Hematopoietic multipotent progenitor cell treated with erythropoietin and hydrocortisone succinate and interleukin-3 and kit ligand, for 4 days (in vitro differentiated cells): ENCODE measurements at regions not wholly inside any gene's neighbourhood (a gene's known extent, or its start where the extent isn't known, plus 50 kb on each side); places are given as distances from the start of the nearest gene placed in this dataset.

Experiments used
- DNase-seq: peaks from one replicate; pipeline ENCODE4 v3.0.0-alpha.2; 2015

DNA sequence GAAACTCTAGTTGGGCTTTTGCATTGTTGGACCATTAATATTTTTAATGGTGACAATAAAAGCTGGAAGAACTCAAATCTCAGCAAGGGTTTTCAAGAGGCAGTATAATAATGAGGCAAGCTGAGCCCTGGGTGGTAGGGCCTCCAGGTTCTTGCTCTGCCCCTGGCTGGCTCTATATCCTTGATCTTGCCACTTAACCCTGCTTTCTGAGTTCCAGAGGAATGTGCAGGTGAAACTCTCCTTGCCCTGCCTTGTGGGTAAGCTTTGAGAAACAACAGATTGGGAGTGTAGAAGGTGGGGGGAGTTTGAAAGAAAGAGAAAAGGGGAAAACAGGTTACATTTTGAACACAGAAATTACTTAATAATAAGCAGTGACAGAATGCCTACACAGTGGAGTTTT, 103.3 kb upstream of the MAP4K3 start:
- no peak for DNase-seq

DNA sequence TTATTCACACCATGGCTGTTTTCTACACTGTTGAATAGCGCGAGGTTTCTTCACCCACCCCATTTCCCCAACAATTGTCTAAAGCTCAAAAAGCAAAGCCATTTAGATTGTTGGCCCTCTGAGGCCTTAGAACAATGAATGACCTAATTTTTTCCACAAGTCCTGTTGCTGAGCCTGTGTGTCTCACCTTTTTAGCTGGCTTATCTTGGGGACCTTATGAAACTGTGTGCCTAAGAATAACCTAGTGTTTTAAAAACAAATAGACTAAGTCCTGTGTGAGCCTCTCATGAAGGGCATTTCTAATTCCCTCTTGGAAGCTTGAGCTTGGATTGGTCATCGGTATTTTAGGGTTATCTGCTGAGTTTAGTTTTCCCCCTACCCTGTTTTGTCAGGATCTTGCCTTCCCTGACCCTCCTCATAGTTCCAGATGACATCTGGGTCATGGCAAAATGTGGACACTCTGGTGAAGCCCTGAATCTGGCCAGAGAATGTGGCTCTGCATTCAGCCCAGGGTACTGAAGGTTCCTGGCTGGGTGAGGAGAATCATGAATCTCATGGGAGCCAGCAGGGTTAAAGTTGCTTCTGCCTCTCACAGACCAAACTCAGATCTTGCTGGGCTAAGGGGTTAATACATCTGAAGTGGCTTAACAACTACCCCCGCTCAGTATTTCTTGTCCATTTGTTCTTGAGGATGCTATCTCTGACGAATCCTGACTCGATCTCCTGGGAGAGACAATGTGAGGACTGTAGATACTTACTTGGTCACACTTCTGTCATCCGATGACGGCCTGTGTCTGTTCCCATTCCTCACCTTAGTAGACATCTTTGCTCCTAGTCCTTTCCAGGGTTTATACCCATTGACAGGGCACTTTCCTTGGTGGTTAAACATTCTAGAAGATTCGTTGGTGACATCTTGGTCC, 104.2 kb upstream of the MAP4K3 start:
- DNase-seq, result no peak

DNA sequence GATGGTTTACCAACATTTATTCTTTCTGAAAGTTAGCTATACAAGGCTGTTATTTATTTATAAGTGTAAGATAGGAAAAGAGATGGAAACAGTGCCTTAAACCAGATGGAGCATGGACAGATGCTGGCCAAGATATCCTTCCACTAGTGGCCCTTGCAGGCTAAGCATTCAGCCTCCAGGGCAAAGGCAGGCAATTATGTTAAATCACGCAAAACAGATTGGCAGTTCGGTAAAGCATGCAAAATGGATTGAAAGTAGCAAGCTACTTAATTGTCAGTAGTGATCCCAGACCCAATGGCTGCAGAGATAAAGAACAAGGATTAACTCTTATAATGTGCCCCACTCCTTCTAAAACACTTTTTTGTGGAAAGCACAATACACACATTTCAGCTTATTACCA, 105.4 kb upstream of the MAP4K3 start:
- DNase-seq, result no peak

DNA sequence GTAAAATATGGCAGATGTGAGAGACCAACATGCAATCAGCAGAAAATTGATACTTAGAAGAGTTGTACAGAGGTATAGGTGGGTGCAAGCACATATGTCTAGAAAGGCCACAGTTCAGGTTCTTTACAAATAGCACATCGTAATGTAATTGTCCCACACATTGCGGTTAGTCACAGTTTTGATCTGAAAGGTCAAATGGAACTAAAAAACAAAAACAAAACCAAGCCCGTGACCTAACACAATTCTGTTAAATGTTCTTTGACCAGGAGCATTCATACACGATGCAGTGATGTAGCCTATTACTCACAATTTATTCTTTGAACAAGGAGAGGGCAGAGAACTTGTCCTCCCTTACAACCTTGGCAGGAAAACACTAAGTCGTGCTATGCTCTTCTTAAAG, 108.9 kb upstream of the MAP4K3 start:
- no peak for DNase-seq

DNA sequence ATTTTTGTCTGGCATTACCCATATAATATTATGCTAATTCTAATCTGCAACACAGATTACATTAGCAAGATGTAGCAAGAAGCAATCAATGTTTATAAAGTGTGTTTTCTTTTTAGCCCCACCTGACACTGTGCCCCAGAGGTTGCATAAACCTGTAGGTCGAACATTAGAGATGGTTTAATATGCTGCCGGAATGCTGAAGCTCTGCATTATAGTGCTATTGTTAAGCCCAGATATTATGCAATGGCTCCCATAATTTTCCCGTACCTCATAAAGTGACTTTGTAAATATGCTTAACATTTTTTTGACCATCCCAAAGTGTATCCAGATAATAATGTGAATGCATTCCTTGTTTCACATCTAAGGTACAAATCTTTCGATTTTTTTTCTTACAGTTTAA, 109.3 kb upstream of the MAP4K3 start:
- DNase-seq, result no peak

DNA sequence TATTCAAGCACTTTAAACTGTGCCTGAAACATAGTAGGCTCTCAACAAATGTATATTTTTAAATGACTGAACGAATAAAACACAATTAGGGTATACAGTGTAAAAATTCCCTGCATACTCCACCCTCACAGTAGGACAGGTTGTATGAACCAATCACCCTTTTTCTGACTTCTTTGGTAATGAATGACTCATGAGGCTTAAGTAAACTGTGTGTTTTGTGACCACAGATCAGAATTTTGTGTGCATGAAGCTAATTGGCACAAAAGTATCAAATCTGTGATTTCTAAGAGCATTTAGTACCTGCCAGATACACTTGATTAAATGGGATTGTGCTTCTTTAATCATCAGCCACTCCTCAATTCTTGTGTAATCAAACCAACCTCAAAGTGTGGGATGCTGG, 109.9 kb upstream of the MAP4K3 start:
- no peak for DNase-seq

DNA sequence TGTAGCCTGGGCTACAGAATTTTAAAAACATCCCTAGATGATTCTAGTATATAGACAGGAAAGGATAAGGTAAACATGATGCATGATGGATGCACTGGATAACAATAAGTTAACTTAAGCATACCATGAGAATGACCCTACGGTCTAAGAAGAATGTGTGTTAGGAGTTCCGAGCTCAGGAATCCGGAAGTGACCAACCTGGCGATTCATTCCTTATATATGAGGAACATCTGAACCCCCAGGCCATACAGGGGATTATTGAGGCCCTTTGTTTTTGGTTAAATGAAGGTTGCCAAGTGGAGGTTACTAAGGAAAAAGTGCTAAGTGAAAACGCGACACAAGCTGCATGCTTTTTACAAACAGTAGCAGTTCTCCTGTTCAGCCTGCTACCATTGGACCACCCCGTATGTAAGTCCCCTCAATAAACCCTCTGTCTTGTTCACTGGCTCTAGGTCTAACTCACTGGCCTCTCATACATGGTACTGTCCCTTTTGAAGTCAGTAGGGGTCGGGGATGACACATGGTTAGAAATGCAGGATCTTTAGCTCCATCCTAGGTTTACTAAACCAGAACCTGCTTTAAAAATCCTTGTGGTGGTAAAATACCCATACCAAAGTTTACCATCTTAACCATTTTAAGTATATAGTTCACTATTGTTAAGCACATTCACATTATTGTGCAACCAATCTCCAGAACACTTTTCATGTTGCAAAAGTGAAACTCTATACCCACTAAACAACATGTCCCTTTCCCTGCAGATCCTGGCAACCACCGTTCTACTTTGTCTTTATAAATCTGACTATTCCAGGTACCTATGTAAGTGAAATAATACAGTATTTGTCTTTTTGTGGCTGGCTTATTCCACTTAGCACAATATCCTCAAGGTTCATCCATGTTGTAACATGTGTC, 111.0 kb upstream of the MAP4K3 start:
- DNase-seq, result no peak

DNA sequence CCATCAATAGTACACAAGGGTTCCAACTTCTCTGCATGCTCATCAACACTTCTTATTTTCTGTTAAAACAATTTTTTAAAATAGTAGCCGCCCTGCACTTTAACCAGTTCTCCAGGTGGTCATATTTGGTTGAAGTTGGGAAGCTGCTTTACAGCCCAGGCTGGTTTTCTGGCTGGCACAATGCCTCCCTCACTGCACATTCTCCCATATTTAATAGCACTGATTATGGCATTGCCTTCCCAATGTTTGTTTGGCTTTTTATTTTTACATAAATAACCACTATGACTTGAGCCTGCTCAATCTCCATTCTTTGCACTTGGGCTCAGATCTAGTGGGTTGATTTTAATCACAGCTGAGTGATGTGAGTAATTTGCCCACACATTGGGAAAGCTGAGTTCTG, 111.9 kb upstream of the MAP4K3 start:
- no peak for DNase-seq

DNA sequence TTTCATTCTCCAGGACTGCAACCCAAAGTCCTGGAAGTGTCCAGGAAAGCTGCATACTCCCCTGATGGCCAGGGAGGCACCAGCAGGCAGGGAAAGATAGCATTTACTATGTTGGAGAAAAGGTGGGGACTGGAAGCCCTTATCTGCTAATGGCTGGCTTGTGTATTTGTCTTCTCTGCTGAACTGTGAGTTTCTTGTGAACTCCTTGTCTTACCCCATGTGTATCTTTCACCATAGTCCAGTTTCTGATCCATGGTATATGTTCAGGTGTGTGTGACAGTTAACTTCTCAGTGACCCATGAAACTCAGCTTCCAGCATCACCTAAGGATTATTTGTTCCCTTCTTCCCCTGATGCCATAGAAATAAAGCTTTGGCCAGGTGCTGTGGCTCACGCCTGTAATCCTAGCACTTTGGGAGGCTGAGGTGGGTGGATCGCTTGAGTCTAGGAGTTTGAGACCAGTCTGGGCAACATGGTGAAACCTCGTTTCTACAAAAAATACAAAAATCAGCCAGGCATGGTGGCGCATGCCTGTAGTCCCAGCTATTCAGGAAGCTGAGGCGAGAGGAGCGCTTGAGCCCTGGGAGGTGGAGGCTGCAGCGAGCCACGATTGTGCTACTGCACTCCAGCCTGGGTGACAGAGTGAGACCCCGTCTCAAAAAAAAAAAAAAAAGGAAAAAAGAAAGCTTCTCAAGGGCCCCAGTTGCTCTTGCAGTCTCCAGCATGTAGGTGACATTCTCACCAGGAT, 112.8 kb upstream of the MAP4K3 start:
- no peak for DNase-seq

DNA sequence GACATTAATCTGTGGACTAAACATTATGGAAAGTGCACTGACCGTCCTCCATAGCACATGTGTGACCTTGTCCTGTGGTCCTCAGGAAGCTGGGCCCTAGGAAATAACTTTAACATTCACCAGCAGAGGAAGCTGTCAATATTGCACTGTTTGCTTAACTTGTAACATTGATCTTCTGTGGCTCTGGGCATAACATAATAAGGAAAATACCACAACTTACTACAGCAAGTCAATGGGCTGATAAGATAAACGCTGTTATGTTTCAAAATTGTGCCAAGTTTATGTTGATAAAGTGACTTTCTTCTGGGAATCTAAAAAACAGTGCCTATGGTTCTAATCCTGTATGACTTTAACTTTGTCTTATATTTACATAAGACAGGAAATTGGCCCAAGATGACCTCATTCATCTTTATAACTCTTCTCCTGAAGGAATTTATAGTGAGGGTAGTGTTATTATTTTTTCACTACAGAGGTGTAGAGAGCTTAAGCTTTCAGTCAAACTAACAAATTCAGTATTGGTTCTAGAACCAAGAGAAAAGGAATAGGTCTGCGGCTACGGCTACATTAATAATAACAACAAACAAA, 113.7 kb upstream of the MAP4K3 start:
- peak; percentile 42 for DNase-seq

DNA sequence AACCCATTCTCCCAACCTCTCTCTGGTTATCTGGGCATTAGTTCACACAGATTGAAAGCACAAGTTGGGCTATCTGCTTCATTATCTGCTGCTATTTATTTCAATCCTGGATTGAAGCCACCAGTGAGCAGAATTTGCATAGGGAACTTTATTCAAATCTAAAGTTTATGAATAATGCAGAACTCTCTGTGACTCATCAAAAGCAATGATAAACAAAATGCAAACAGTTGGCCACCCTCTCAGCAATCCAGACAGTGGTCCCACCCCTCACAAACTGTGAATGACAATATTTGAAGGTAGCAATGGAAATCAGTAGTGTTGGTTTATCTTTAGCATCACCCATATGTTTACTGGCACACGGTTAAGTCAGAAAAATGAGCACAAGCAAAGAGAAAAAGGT, 106.8 kb upstream of the TMEM178A start:
- DNase-seq, result no peak

DNA sequence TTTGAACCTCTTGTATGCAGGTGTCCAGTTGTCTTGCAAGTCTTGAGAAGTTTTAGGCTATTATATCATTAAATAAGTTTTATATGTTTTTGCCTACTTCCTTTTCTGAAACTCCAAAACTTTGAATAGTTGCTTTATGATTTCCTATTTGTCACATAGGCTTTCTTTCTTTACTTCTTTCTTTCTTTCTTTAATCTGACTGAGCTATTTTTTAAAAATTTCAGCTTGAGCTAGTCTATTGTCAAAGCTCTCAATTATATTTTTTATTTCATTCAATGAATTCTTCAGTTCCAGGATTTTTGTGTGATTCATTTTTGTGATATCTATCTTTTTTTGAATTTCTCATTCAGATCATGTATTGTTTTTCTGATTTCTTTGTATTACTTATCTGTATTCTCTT, 102.1 kb upstream of the TMEM178A start:
- DNase-seq, result no peak

DNA sequence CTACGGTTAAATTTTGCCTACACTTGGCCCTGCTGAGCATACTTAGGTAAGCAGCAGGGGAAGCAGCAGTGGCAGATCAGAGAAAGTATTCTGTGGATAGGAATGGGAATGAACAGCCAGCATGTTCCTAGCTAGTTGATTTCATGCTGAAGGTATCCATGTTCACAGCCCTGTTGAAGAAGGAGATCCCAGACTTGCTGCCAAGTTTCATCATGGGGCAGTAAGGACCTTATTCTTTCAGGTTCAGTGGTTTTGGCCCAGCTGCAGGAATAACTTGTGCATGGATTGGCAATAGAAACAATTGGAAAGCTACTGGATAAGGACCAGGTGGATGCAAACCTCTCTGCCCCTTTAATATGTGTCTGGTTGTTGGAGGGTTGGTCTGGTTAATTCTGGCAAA, 98.2 kb upstream of the TMEM178A start:
- no peak for DNase-seq

DNA sequence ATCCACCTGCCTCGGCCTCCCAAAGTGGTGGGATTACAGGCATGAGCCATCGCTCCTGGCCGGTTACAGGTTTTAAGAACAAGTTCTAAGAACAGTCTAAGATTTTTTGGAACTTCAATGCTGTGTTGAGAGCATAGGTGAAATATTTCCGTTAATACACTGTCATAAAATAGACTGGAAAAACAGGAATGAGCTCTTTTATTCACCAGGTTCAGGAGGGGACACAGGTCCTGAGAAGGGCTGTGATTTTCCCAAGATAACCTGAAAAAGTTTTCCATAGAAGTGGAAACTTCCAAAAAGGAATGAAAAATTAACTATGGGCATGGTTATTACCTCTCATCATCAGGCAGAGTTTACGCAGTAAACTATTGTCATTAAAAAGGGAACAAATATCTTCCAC, 97.6 kb upstream of the TMEM178A start:
- no peak for DNase-seq

DNA sequence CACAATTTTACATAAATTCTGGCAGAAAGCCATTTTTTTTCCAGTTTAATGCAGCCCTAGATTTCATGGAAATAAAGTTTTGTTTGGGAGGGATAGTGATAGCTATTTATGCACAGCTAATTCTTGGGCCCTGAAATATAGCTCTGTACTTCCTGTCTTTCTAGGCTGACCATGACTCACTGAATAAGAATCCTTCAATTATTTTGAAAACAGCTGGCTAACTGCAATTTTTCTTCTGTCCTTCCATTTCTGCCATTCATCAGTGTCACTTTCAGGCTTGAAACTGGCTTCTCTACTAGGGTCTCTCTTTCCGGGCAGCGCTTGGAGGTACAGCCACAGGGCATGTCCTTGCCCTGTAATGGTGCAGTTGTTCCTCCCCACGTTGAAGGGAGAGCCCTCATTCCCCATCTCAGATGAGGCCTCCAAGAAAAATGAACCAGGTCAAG, 97.1 kb upstream of the TMEM178A start:
- DNase-seq, result no peak

DNA sequence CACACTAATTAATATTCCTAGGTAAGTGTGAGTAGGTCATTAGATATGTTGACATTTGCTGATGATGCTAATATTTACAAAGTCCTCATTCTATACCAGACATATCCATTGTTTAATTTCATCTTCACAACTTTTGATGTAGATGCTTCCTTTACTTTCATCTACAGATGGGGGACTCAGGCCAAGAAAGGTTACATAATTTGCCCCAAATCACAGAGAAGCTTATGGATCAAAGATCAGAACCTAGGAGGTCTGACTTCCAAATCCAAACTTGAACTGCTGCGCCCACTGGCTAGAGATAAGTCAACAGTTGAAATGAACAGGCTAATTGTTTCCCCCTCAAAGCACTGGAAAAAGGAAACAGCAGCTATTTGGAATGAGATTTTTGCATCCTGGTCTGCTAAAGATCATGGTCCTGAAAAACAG, 95.6 kb upstream of the TMEM178A start:
- DNase-seq, result no peak

DNA sequence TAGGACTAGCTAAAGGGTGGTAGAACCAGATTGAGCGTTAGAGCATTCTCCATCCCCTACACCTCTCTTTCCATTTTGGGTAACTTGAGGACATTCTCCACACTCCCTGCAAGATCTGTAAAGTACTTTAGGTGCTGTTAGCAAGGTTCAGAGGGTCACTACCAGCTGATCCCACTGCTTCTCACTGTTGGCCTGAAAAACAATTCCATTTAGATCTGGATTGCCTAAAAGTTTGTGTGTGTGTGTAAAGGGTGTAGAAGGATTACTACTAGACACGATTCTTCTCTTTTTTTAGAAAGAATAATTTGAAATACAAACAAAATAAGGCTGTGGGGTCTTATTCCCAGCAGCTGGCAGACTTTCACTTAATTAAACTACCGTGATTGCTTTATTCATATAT, 95.1 kb upstream of the TMEM178A start:
- no peak for DNase-seq

DNA sequence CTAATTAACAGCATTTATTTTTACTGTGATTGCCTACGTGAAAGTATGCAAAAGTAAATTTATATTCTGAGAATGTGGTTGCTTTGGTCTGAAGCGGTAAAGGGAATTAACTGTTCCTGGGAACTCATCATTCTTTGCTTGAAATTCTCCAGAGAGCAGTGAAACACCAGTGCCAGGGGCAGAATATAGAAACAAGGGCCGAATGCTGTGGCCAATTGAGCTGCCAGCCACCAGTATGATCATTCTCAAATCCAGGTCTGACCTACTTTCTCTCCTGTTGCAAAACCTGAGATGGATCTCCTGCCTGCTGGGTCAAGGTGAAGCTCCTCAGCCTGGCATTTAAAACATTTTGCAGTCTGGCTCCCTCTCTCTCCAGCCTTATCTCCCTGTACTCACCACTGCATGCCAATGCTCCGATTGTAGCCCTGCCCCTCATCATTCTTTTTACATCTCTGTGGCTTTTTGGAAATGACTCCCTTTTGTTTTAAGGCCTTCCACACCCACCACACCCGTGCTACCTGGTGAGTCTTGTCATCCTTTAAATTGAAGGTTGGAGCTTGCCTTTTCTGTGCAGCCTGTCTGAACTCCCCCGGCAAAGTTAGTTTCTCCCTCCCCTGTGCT, 94.5 kb upstream of the TMEM178A start:
- DNase-seq, result no peak

DNA sequence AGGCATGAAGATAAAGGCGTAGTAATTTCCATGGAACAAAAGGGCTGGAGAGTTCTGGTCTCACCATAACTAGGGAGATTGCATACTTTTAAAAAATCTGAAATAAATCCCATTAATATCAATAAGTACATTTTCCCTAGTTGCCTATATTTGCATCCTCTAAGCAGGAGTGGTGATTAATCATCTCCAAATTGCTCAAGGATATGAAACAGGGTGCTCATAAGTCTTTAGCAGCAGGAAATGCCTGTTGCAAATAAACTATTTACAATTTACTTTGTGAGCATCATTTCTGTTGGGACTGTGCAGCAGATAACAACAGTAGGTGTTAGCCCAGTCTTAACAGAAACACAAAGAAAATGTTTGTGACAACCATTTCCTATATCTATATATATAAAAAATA, 92.4 kb upstream of the TMEM178A start:
- DNase-seq, result no peak

DNA sequence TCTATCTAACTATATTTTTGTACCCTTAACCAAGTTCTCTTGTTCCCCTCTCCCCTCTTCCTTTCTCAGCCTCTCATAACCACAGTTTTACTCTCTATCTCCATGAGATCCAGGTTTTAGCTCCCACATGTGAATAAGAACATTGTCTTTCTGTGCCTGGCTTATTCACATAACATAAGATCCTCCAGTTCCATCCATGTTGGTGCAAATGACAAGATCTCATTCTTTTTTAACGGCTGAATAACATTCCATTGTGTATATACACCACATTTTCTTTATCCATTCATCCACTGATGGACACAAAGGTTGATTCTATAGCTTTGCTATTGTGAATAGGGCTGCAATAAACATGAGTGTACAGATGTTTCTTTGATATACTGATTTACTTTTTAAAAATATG, 83.9 kb upstream of the TMEM178A start:
- no peak for DNase-seq

DNA sequence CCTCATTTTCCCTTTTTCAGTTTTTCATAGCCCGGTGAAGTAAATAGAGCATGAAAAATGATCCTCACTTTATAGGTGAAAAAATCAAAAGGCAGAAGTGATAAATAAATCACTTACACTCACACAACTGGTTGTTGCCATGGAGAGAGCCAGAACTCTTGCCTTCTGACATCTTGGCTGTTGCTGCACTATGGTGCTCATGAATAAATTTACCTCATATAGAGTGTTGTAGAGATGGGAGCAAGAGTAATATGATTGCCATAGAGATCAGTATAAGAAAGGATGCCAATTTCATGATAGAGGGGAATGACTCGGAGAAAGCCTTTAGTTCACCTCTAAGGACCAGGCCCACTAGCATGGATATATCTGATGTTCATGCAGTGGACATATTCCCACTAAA, 82.5 kb upstream of the TMEM178A start:
- no peak for DNase-seq

DNA sequence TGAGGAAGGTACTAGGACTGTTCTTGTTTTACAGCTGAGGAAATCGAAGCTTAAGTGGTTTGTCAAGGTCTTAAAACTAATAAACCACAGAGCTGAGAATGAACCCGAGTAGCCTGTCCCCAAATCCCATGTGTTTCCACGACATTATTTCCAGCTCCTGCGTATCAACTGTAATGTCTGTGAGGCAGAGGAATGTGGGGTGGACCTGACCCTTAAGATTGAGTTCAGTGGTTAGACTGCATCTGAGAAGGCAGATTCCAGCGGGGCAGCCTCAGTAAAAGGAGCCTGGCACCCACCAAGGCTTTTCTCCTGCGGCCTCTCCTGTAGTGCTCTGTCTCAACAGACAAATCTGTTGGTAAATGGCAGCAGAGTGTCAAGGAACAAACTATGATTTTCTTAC, 81.9 kb upstream of the TMEM178A start:
- no peak for DNase-seq
